GM12878 (cell line): ENCODE measurements at regions not wholly inside any gene's neighbourhood (a gene's known extent, or its start where the extent isn't known, plus 50 kb on each side); places are given as distances from the start of the nearest gene placed in this dataset.

ENCODE experiments used
- ATAC-seq: fragments of 200-7000 bp; cut with Tn5 transposase; 3 replicates; pipeline ENCODE4 v1.9.1; 2020; ENCODE audit warnings: mild to moderate bottlenecking, moderate library complexity
- BruUV-seq: library from RNA; stranded (reverse); fragments of 400-500 nt; replicated peaks from 2 replicates; lab custom pipeline; 2021; lab: Mats Ljungman, UMichigan
- CTCF ChIA-PET: fragments of 300-600 bp; sonication (Branson Sonifier 250); formaldehyde crosslinking; extraction: SDS; loops from one replicate; lab custom pipeline; 2021; ENCODE audit warnings: inconsistent platforms; lab: Yijun Ruan, JAX
- POLR2A ChIA-PET: fragments of 350-600 bp; formaldehyde crosslinking; extraction: SDS; loops from one replicate; lab custom pipeline; 2021; ENCODE audit warnings: inconsistent platforms; lab: Charles Lee
- RAD21 ChIA-PET: fragments of 300-600 bp; sonication (Branson Sonifier 250); formaldehyde crosslinking; loops from one replicate; lab custom pipeline; 2023; ENCODE audit warnings: antibody characterized with exemption; ENCODE audit not compliant: unreplicated experiment; lab: Charles Lee
- SMC1A ChIA-PET: fragments of 300-600 bp; sonication (Branson Sonifier 250); formaldehyde crosslinking; loops from one replicate; lab custom pipeline; 2023; ENCODE audit not compliant: unreplicated experiment, uncharacterized antibody; lab: Charles Lee
- DNase-seq: peaks from one replicate; pipeline ENCODE4 v3.0.0-alpha.2; 2011; ENCODE audit warnings: low read depth, low spot score
- FAIRE-seq: peaks from 3 replicates; lab custom pipeline; 2011; peaks lifted over from hg19 to GRCh38; lab: Jason Lieb, UNC
- H2AFZ ChIP-seq: 2 replicates; pipeline ENCODE4 v1.6.0; 2011; ENCODE audit warnings: low read depth, low read length, control low read depth; ENCODE audit not compliant: control insufficient read depth
- H3K27ac ChIP-seq: 2 replicates; pipeline ENCODE4 v1.5.1; 2011; ENCODE audit warnings: control low read depth; ENCODE audit not compliant: control insufficient read depth, insufficient read depth
- H3K27me3 ChIP-seq, 2 experiments: replicated peaks in 1 of 2; 2 replicates each; pipeline versions ENCODE4 v1.6.0 to v1.6.1; 2011; ENCODE audit warnings: low read length in 1 of 2; ENCODE audit not compliant: control insufficient read depth in 2 of 2, insufficient read depth in 2 of 2
- H3K36me3 ChIP-seq, 2 experiments: 2 replicates each; pipeline ENCODE4 v1.5.1; 2011; ENCODE audit warnings: low read length in 1 of 2; ENCODE audit not compliant: control insufficient read depth in 2 of 2, insufficient read depth in 2 of 2
- H3K4me1 ChIP-seq: 2 replicates; pipeline ENCODE4 v1.6.1; 2011; ENCODE audit warnings: mild to moderate bottlenecking, low read length, moderate library complexity, mixed read lengths; ENCODE audit not compliant: control insufficient read depth, insufficient read depth
- H3K4me2 ChIP-seq: 2 replicates; pipeline ENCODE4 v1.6.0; 2011; ENCODE audit warnings: control low read depth; ENCODE audit not compliant: control insufficient read depth, insufficient read depth
- H3K4me3 ChIP-seq: fragments of 200-600 bp; sonication (generic); 2 replicates; pipeline ENCODE4 v1.5.1; 2016
- H3K79me2 ChIP-seq: 2 replicates; pipeline ENCODE4 v1.6.0; 2011; ENCODE audit warnings: low read length; ENCODE audit not compliant: control insufficient read depth, insufficient read depth
- H3K9ac ChIP-seq: 2 replicates; pipeline ENCODE4 v1.8.0; 2011; ENCODE audit warnings: low read length, control low read depth, mixed read lengths; ENCODE audit not compliant: control insufficient read depth, insufficient read depth
- H3K9me3 ChIP-seq: replicated peaks from 3 replicates; pipeline ENCODE4 v1.5.1; 2011; ENCODE audit warnings: mild to moderate bottlenecking, low read length; ENCODE audit not compliant: control insufficient read depth, insufficient read depth
- H4K20me1 ChIP-seq: 2 replicates; pipeline ENCODE4 v1.6.0; 2011; ENCODE audit not compliant: control insufficient read depth, insufficient read depth
- CHD2 ChIP-seq: IDR thresholded peaks from 2 replicates; pipeline ENCODE4 v1.6.1; 2011; ENCODE audit warnings: low read depth, low read length, improper control_type of control experiment, borderline replicate concordance
- FOXK2 ChIP-seq: fragments of 450-650 bp; IDR thresholded peaks from 2 replicates; pipeline ENCODE4 v1.6.1; 2017; ENCODE audit warnings: mild to moderate bottlenecking, moderate library complexity
- GATAD2B ChIP-seq: fragments of 450-650 bp; conservative IDR thresholded peaks from 2 replicates; pipeline ENCODE4 v1.6.1; 2017; ENCODE audit warnings: low read depth, mild to moderate bottlenecking, moderate library complexity
- KAT2A ChIP-seq: conservative IDR thresholded peaks from 2 replicates; pipeline ENCODE4 v1.6.1; 2011; ENCODE audit warnings: low read depth, low read length; ENCODE audit not compliant: control insufficient read depth
- LARP7 ChIP-seq: fragments of 450-650 bp; IDR thresholded peaks from 2 replicates; pipeline ENCODE4 v1.6.1; 2017; ENCODE audit warnings: mild to moderate bottlenecking
- NBN ChIP-seq: fragments of 450-650 bp; IDR thresholded peaks from 2 replicates; pipeline ENCODE4 v1.6.1; 2016
- RELA ChIP-seq: fragments of 450-650 bp; IDR thresholded peaks from 2 replicates; pipeline ENCODE4 v1.8.0; 2014; ENCODE audit warnings: borderline replicate concordance; ENCODE audit not compliant: partially characterized antibody
- in situ Hi-C: fragments of 300-500 bp; cut with MboI; formaldehyde crosslinking; loops from 9 replicates; pipeline ENCODE4 v1.14.3; 2018; ENCODE audit warnings: mixed read lengths
- intact Hi-C: fragments of 100-400 bp; cut with micrococcal nuclease; formaldehyde crosslinking; loops from one replicate; pipeline ENCODE4 v1.14.2; 2022; ENCODE audit not compliant: unreplicated experiment
- TF ChIP-seq, protein P1 (sequence below): fragments of 450-650 bp; formaldehyde crosslinking; IDR thresholded peaks from 2 replicates; pipeline ENCODE4 v1.4.0; 2020; ENCODE audit warnings: mild to moderate bottlenecking, moderate library complexity
- TF ChIP-seq, protein P2 (sequence below), 3 experiments: IDR thresholded peaks in 2 of 3; conservative IDR thresholded peaks in 1 of 3; 2 replicates each; pipeline ENCODE4 v1.5.1; 2011; ENCODE audit warnings: low read depth in 3 of 3, low read length in 3 of 3, mild to moderate bottlenecking in 3 of 3, control low read depth in 2 of 3, moderate library complexity in 2 of 3, inconsistent platforms in 1 of 3, mixed read lengths in 1 of 3; ENCODE audit not compliant: control insufficient read depth in 2 of 3, insufficient read depth in 1 of 3; ENCODE audit errors: extremely low read depth in 1 of 3
- TF ChIP-seq, protein P3 (sequence below): IDR thresholded peaks from 2 replicates; pipeline ENCODE4 v1.6.1; 2012; ENCODE audit warnings: improper control_type of control experiment, low read depth, low read length; ENCODE audit not compliant: insufficient replicate concordance
- TF ChIP-seq, protein P4 (sequence below): IDR thresholded peaks from 2 replicates; pipeline ENCODE4 v1.6.1; 2011; ENCODE audit warnings: borderline replicate concordance, low read depth, mild to moderate bottlenecking, moderate library complexity, mixed read lengths, low read length; ENCODE audit not compliant: insufficient read depth; ENCODE audit errors: extremely low read length
- TF ChIP-seq, protein P5 (sequence below): IDR thresholded peaks from 2 replicates; pipeline ENCODE4 v1.6.1; 2011; ENCODE audit warnings: mild to moderate bottlenecking, low read depth, low read length, moderate library complexity; ENCODE audit not compliant: insufficient replicate concordance

DNA sequence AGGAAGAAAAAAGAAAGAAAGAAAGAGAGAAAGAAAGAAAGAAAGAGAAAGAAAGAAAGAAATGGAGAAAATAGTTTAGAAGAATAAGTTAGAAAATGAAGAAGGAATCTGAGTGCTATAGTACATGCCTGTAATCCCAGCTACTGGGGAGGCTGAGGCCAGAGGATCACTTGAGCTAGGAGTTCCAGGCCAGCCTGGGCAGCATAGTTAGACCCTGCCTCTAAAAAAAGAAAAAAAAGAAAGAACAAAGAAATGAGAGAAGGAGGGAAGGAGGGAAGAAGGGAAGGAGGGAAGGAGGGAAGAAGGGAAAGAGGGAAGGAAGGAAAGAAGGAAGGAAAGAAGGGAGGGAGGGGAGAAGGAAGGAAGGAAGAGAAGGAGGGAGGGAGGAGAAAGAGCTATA lies 1339.8 kb downstream of the OLFM4 start:
- no peak overlapping the region for H3K27ac ChIP-seq
- no peaks in the 10 kb centered on the region for H3K9me3 ChIP-seq
- no peak overlapping the region for H3K4me2 ChIP-seq
- in situ Hi-C loops (no loop called here), intact Hi-C loops (no loop called here)
- ChIA-PET RAD21 (no interaction called here), CTCF (no interaction called here), POLR2A (no interaction called here), SMC1A (no interaction called here)
- H3K4me1 ChIP-seq, result no peaks in the 10 kb centered on the region
- no peaks in the 10 kb centered on the region for H3K79me2 ChIP-seq
- no peak overlapping the region for H3K4me3 ChIP-seq
- H2AFZ ChIP-seq, result no peak overlapping the region
- no peaks in the 10 kb centered on the region for H4K20me1 ChIP-seq
- no peak for FAIRE-seq
- H3K27me3 ChIP-seq, result no peaks in the 10 kb centered on the region
- no peak overlapping the region for H3K9ac ChIP-seq
- no peak for DNase-seq
- BruUV-seq, result no TSS peak
- no peak for ATAC-seq
- H3K36me3 ChIP-seq, result no peaks in the 10 kb centered on the region
- TF ChIP-seq FOXK2 (no peak), KAT2A (no peak), CHD2 (no peak), LARP7 (no peak), GATAD2B (no peak), RELA (no peak), NBN (no peak)
- TF ChIP-seq, protein P1, sequence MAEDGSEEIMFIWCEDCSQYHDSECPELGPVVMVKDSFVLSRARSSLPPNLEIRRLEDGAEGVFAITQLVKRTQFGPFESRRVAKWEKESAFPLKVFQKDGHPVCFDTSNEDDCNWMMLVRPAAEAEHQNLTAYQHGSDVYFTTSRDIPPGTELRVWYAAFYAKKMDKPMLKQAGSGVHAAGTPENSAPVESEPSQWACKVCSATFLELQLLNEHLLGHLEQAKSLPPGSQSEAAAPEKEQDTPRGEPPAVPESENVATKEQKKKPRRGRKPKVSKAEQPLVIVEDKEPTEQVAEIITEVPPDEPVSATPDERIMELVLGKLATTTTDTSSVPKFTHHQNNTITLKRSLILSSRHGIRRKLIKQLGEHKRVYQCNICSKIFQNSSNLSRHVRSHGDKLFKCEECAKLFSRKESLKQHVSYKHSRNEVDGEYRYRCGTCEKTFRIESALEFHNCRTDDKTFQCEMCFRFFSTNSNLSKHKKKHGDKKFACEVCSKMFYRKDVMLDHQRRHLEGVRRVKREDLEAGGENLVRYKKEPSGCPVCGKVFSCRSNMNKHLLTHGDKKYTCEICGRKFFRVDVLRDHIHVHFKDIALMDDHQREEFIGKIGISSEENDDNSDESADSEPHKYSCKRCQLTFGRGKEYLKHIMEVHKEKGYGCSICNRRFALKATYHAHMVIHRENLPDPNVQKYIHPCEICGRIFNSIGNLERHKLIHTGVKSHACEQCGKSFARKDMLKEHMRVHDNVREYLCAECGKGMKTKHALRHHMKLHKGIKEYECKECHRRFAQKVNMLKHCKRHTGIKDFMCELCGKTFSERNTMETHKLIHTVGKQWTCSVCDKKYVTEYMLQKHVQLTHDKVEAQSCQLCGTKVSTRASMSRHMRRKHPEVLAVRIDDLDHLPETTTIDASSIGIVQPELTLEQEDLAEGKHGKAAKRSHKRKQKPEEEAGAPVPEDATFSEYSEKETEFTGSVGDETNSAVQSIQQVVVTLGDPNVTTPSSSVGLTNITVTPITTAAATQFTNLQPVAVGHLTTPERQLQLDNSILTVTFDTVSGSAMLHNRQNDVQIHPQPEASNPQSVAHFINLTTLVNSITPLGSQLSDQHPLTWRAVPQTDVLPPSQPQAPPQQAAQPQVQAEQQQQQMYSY, result no peak
- TF ChIP-seq, protein P2, sequence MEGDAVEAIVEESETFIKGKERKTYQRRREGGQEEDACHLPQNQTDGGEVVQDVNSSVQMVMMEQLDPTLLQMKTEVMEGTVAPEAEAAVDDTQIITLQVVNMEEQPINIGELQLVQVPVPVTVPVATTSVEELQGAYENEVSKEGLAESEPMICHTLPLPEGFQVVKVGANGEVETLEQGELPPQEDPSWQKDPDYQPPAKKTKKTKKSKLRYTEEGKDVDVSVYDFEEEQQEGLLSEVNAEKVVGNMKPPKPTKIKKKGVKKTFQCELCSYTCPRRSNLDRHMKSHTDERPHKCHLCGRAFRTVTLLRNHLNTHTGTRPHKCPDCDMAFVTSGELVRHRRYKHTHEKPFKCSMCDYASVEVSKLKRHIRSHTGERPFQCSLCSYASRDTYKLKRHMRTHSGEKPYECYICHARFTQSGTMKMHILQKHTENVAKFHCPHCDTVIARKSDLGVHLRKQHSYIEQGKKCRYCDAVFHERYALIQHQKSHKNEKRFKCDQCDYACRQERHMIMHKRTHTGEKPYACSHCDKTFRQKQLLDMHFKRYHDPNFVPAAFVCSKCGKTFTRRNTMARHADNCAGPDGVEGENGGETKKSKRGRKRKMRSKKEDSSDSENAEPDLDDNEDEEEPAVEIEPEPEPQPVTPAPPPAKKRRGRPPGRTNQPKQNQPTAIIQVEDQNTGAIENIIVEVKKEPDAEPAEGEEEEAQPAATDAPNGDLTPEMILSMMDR (IDR thresholded peaks at IDR 0.05 in 2 of 3, conservative IDR thresholded peaks at IDR 0.05 in 1 of 3; ENCODE audit: control insufficient read depth in 2 of 3, extremely low read depth in 1 of 3, insufficient read depth in 1 of 3, low read depth in 3 of 3, low read length in 3 of 3), result no peak
- TF ChIP-seq, protein P3, sequence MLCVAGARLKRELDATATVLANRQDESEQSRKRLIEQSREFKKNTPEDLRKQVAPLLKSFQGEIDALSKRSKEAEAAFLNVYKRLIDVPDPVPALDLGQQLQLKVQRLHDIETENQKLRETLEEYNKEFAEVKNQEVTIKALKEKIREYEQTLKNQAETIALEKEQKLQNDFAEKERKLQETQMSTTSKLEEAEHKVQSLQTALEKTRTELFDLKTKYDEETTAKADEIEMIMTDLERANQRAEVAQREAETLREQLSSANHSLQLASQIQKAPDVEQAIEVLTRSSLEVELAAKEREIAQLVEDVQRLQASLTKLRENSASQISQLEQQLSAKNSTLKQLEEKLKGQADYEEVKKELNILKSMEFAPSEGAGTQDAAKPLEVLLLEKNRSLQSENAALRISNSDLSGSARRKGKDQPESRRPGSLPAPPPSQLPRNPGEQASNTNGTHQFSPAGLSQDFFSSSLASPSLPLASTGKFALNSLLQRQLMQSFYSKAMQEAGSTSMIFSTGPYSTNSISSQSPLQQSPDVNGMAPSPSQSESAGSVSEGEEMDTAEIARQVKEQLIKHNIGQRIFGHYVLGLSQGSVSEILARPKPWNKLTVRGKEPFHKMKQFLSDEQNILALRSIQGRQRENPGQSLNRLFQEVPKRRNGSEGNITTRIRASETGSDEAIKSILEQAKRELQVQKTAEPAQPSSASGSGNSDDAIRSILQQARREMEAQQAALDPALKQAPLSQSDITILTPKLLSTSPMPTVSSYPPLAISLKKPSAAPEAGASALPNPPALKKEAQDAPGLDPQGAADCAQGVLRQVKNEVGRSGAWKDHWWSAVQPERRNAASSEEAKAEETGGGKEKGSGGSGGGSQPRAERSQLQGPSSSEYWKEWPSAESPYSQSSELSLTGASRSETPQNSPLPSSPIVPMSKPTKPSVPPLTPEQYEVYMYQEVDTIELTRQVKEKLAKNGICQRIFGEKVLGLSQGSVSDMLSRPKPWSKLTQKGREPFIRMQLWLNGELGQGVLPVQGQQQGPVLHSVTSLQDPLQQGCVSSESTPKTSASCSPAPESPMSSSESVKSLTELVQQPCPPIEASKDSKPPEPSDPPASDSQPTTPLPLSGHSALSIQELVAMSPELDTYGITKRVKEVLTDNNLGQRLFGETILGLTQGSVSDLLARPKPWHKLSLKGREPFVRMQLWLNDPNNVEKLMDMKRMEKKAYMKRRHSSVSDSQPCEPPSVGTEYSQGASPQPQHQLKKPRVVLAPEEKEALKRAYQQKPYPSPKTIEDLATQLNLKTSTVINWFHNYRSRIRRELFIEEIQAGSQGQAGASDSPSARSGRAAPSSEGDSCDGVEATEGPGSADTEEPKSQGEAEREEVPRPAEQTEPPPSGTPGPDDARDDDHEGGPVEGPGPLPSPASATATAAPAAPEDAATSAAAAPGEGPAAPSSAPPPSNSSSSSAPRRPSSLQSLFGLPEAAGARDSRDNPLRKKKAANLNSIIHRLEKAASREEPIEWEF, result no peak
- TF ChIP-seq, protein P4, sequence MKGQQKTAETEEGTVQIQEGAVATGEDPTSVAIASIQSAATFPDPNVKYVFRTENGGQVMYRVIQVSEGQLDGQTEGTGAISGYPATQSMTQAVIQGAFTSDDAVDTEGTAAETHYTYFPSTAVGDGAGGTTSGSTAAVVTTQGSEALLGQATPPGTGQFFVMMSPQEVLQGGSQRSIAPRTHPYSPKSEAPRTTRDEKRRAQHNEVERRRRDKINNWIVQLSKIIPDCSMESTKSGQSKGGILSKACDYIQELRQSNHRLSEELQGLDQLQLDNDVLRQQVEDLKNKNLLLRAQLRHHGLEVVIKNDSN, result no peak
- TF ChIP-seq, protein P5, sequence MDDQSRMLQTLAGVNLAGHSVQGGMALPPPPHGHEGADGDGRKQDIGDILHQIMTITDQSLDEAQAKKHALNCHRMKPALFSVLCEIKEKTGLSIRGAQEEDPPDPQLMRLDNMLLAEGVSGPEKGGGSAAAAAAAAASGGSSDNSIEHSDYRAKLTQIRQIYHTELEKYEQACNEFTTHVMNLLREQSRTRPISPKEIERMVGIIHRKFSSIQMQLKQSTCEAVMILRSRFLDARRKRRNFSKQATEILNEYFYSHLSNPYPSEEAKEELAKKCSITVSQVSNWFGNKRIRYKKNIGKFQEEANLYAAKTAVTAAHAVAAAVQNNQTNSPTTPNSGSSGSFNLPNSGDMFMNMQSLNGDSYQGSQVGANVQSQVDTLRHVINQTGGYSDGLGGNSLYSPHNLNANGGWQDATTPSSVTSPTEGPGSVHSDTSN, result no peak
